Endothelial cell of umbilical vein (primary cell): ENCODE measurements at regions not wholly inside any gene's neighbourhood (a gene's known extent, or its start where the extent isn't known, plus 50 kb on each side); places are given as distances from the start of the nearest gene placed in this dataset.

Experiments
- BruUV-seq: library from RNA; stranded (reverse); fragments of 400-500 nt; replicated peaks from 2 replicates; lab custom pipeline; 2021; lab: Mats Ljungman, UMichigan
- CTCF ChIA-PET: fragments of 300-600, 350-600 bp; sonication (Branson Sonifier 250); formaldehyde crosslinking; loops from one replicate; lab custom pipeline; 2021; ENCODE audit warnings: antibody characterized with exemption, inconsistent platforms; lab: Charles Lee
- POLR2A ChIA-PET: fragments of 300-600, 350-600 bp; sonication (Branson Sonifier 250); formaldehyde crosslinking; loops from one replicate; lab custom pipeline; 2021; ENCODE audit warnings: antibody characterized with exemption, inconsistent platforms; lab: Charles Lee
- DNase-seq: peaks from one replicate; pipeline ENCODE4 v3.0.0-alpha.2; 2011; ENCODE audit warnings: low read depth, low spot score
- FAIRE-seq: peaks from 2 replicates; lab custom pipeline; 2011; peaks lifted over from hg19 to GRCh38; lab: Jason Lieb, UNC
- H2AFZ ChIP-seq: 2 replicates; pipeline ENCODE4 v1.6.0; 2012; ENCODE audit warnings: low read depth, low read length, control low read depth, inconsistent platforms
- H3K27ac ChIP-seq: 2 replicates; pipeline ENCODE4 v1.5.1; 2011; ENCODE audit warnings: low read depth, mild to moderate bottlenecking, control low read depth, low read length, moderate library complexity; ENCODE audit not compliant: insufficient read depth
- H3K27me3 ChIP-seq, 2 experiments: 2 replicates each; pipeline versions ENCODE4 v1.6.0 to v1.6.1; 2011; ENCODE audit warnings: low read length in 2 of 2, mixed read lengths in 1 of 2; ENCODE audit not compliant: control insufficient read depth in 2 of 2, insufficient read depth in 2 of 2
- H3K36me3 ChIP-seq, 2 experiments: 2 replicates in 1 of 2; 3 replicates in 1 of 2; pipeline ENCODE4 v1.5.1; 2011; ENCODE audit warnings: low read length in 2 of 2, mild to moderate bottlenecking in 1 of 2, moderate library complexity in 1 of 2; ENCODE audit not compliant: control insufficient read depth in 2 of 2, insufficient read depth in 2 of 2; ENCODE audit errors: extremely low read depth in 1 of 2
- H3K4me1 ChIP-seq: 3 replicates; pipeline ENCODE4 v1.5.1; 2011; ENCODE audit warnings: mild to moderate bottlenecking, low read length; ENCODE audit not compliant: control insufficient read depth, insufficient read depth; ENCODE audit errors: extremely low read depth
- H3K4me2 ChIP-seq: 2 replicates; pipeline ENCODE4 v1.6.1; 2011; ENCODE audit warnings: low read length, control low read depth, mixed read lengths; ENCODE audit not compliant: insufficient read depth
- H3K4me3 ChIP-seq, 3 experiments: fragments of 200-600 bp in 1 of 3; sonication (generic), shearing (Covaris generic) in 1 of 3; replicated peaks in 1 of 3; 2 replicates each; pipeline ENCODE4 v1.5.1; 2011 to 2016; ENCODE audit warnings: control low read depth in 3 of 3, low read length in 3 of 3, mild to moderate bottlenecking in 2 of 3, inconsistent platforms in 1 of 3, low read depth in 1 of 3, moderate library complexity in 1 of 3; ENCODE audit not compliant: insufficient read depth in 1 of 3
- H3K79me2 ChIP-seq: 2 replicates; pipeline ENCODE4 v1.6.0; 2012; ENCODE audit warnings: low read length, inconsistent platforms; ENCODE audit not compliant: control insufficient read depth, insufficient read depth
- H3K9ac ChIP-seq: replicated peaks from 2 replicates; pipeline ENCODE3; 2011; ENCODE audit warnings: low read length, control low read depth; ENCODE audit not compliant: insufficient read depth; ENCODE audit errors: extremely low read depth
- H3K9me1 ChIP-seq: replicated peaks from 3 replicates; pipeline ENCODE4 v1.6.0; 2011; ENCODE audit warnings: mild to moderate bottlenecking, low read length; ENCODE audit not compliant: control insufficient read depth, insufficient read depth; ENCODE audit errors: extremely low read depth
- H3K9me3 ChIP-seq: replicated peaks from 2 replicates; pipeline ENCODE4 v1.5.1; 2012; ENCODE audit warnings: low read length, inconsistent platforms; ENCODE audit not compliant: control insufficient read depth, insufficient read depth
- H4K20me1 ChIP-seq: replicated peaks from 2 replicates; pipeline ENCODE3; 2011; ENCODE audit warnings: mild to moderate bottlenecking, low read length; ENCODE audit not compliant: control insufficient read depth, insufficient read depth; ENCODE audit errors: extremely low read depth
- CTCF ChIP-seq, 2 donors: IDR thresholded peaks; 1 replicate in 1 of 2; 2 replicates in 1 of 2; pipeline ENCODE4 v1.5.1; 2011; ENCODE audit warnings: low read length in 2 of 2, mild to moderate bottlenecking in 2 of 2, moderate library complexity in 2 of 2, control low read depth in 1 of 2, inconsistent platforms in 1 of 2, low read depth in 1 of 2; ENCODE audit not compliant: insufficient read depth in 1 of 2; ENCODE audit errors: extremely low read depth in 1 of 2
- EZH2 ChIP-seq: IDR thresholded peaks from 2 replicates; pipeline ENCODE4 v1.6.1; 2012; ENCODE audit warnings: borderline replicate concordance, low read depth, mild to moderate bottlenecking, moderate library complexity, low read length, inconsistent platforms; ENCODE audit not compliant: severe bottlenecking
- FOS ChIP-seq: IDR thresholded peaks from 2 replicates; pipeline ENCODE4 v1.6.1; 2011; ENCODE audit warnings: mild to moderate bottlenecking, low read length, moderate library complexity, borderline replicate concordance; ENCODE audit not compliant: insufficient read depth
- GATA2 ChIP-seq: IDR thresholded peaks from 2 replicates; pipeline ENCODE4 v1.7.0; 2011; ENCODE audit warnings: low read depth, mild to moderate bottlenecking, moderate library complexity, mixed read lengths, low read length; ENCODE audit not compliant: insufficient read length, insufficient read depth
- JUN ChIP-seq: IDR thresholded peaks from 2 replicates; pipeline ENCODE4 v1.6.1; 2011; ENCODE audit warnings: borderline replicate concordance, low read depth; ENCODE audit not compliant: insufficient read length, insufficient read depth
- MAX ChIP-seq: IDR thresholded peaks from 2 replicates; pipeline ENCODE4 v1.6.1; 2011; ENCODE audit not compliant: insufficient read depth, insufficient read length
- MYC ChIP-seq: IDR thresholded peaks from one replicate; pipeline ENCODE4 v1.6.1; 2011; ENCODE audit warnings: mild to moderate bottlenecking, low read depth, low read length
- POLR2A ChIP-seq: IDR thresholded peaks from 2 replicates; pipeline ENCODE4 v1.6.1; 2012; ENCODE audit warnings: low read depth, mild to moderate bottlenecking, control low read depth, low read length
- POLR2AphosphoS5 ChIP-seq: IDR thresholded peaks from 2 replicates; pipeline ENCODE4 v1.6.1; 2012; ENCODE audit warnings: low read depth, mild to moderate bottlenecking, control low read depth, low read length, moderate library complexity; ENCODE audit not compliant: insufficient read depth
- dilution Hi-C: fragments of 300-500 bp; cut with MboI; formaldehyde crosslinking; loops from one replicate; pipeline ENCODE4 v1.15.0; 2019; ENCODE audit warnings: low sequenced_read_pairs; ENCODE audit not compliant: extremely low pct_ligation_motif_present
- intact Hi-C: fragments of 100-400 bp; cut with micrococcal nuclease; formaldehyde crosslinking; loops from one replicate; pipeline ENCODE4 v1.10.0; 2022

GRCh38 chr18:78151948-78152725, 827.5 kb upstream of the SALL3 start:
- H3K9ac ChIP-seq: no peak overlapping the region
- no peak for DNase-seq
- FAIRE-seq: no peak
- no peaks in the 10 kb centered on the region for H3K27me3 ChIP-seq
- dilution Hi-C loops (no loop called here), intact Hi-C loops (no loop called here)
- TF ChIP-seq GATA2 (no peak), EZH2 (no peak), POLR2AphosphoS5 (no peak), MAX (no peak), CTCF (IDR thresholded peaks at IDR 0.05; ENCODE audit: extremely low read depth in 1 of 2, insufficient read depth in 1 of 2, low read depth in 1 of 2, low read length in 2 of 2) (no peak), MYC (no peak), JUN (no peak), FOS (no peak), POLR2A (no peak)
- no peaks in the 10 kb centered on the region for H3K9me1 ChIP-seq
- H3K36me3 ChIP-seq: no peaks in the 10 kb centered on the region
- H3K4me3 ChIP-seq: no peak overlapping the region
- BruUV-seq: no TSS peak
- H2AFZ ChIP-seq: no peak overlapping the region
- H4K20me1 ChIP-seq: no peaks in the 10 kb centered on the region
- POLR2A ChIA-PET: no interaction called here
- H3K4me1 ChIP-seq: no peaks in the 10 kb centered on the region
- no peak overlapping the region for H3K27ac ChIP-seq
- peaks cover 8% of the 10 kb centered on the region for H3K9me3 ChIP-seq
- CTCF ChIA-PET: no interaction called here
- H3K4me2 ChIP-seq: no peak overlapping the region
- no peaks in the 10 kb centered on the region for H3K79me2 ChIP-seq
